ENCODE measurements at regions not wholly inside any gene's neighbourhood (a gene's known extent, or its start where the extent isn't known, plus 50 kb on each side); places are given as distances from the start of the nearest gene placed in this dataset.

DNA sequence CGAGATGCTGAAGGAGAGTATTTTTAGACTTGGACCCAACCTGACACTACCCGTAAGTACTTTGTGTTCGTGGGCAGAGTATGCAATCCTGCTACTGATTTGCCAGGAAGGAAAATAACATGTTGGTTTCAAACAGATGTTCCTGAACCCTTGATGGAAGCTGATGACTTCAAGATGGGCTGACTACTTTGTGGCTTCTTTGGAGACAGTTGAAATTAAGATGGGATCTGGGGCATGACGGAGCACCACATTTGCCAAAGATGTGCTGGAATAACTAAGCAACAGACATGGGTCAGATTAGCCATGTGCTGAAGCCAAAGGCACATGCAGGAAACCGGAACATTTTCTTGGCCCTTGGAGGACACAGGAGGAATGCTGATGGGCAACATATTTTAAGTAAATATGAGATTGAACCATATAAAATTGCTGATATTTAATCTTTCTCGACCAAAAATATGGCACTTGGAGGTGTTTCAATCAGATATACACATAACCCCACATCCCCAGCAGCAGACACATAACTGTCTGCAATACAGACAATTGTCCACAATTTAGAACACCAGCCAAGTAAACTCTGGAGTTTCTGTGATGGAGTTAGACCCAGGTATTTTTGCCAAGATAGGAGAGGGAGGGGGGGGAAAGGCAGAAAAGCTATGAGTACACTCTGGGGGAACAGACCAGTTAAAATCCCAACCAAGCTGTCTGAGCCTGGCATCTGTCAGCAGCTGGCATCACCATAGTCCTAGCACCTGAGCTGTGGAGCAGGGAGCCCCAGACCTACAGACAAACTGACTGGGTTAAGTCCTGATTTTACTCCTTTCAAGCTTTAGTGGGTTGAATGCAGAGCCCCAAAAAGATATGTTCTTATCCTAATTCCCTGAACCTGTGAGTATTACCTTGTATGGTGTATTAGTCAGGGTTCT lies 329.4 kb upstream of the CDH5 start:
- Mint-ChIP-seq H3K4me1 (peaks cover 15% of the 10 kb centered on the region), H3K4me3 (no peak overlapping the region), H3K27me3 (ENCODE audit: low read depth) (peaks cover 17% of the 10 kb centered on the region), H3K36me3 (no peaks in the 10 kb centered on the region), H3K27ac (no peak overlapping the region), H3K9me3 (no peaks in the 10 kb centered on the region)
- ATAC-seq: no peak
- DNase-seq (ENCODE audit: low spot score): no peak
- TF ChIP-seq, protein P1, sequence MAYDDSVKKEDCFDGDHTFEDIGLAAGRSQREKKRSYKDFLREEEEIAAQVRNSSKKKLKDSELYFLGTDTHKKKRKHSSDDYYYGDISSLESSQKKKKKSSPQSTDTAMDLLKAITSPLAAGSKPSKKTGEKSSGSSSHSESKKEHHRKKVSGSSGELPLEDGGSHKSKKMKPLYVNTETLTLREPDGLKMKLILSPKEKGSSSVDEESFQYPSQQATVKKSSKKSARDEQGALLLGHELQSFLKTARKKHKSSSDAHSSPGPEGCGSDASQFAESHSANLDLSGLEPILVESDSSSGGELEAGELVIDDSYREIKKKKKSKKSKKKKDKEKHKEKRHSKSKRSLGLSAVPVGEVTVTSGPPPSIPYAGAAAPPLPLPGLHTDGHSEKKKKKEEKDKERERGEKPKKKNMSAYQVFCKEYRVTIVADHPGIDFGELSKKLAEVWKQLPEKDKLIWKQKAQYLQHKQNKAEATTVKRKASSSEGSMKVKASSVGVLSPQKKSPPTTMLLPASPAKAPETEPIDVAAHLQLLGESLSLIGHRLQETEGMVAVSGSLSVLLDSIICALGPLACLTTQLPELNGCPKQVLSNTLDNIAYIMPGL (CRISPR knock-in tag; IDR thresholded peaks at IDR 0.05): no peak
- CTCF ChIA-PET: no interaction called here
- POLR2A ChIA-PET: no interaction called here

DNA sequence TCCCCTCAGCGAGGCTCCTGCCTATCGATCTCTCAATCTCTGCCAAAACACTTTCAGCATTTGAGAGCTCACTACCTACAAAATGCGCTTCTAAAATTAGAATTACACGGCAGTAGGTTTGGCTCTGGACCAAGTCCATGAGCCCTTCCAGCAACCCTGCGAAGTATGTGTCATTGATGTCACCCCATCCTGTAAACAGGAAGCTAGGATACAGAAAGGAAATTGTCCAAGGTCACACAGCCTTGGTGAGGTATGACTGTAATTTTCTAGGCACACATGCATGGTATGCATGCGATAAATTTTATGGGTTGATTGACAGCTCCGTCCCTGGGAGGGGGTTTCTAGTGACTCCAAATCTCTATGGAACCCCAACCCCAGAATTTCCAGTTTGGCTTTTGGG lies 330.3 kb upstream of the CDH5 start:
- no peak overlapping the region for H3K4me3 Mint-ChIP-seq
- DNase-seq (ENCODE audit: low spot score): no peak
- H3K27me3 Mint-ChIP-seq (ENCODE audit: low read depth): peaks cover 10% of the 10 kb centered on the region
- ChIA-PET CTCF (no interaction called here), POLR2A (no interaction called here)
- H3K4me1 Mint-ChIP-seq: peaks cover 9% of the 10 kb centered on the region
- H3K27ac Mint-ChIP-seq: no peak overlapping the region
- ATAC-seq: no peak
- H3K9me3 Mint-ChIP-seq: no peaks in the 10 kb centered on the region
- H3K36me3 Mint-ChIP-seq: no peaks in the 10 kb centered on the region
- TF ChIP-seq, protein P1 (CRISPR knock-in tag; IDR thresholded peaks at IDR 0.05): no peak
- TF ChIP-seq CREB1 (CRISPR knock-in tag; IDR thresholded peaks at IDR 0.05) (no peak), KAT7 (CRISPR knock-in tag; IDR thresholded peaks at IDR 0.05; ENCODE audit: borderline replicate concordance) (no peak), ATF1 (CRISPR knock-in tag; IDR thresholded peaks at IDR 0.05) (no peak), CBFB (CRISPR knock-in tag; IDR thresholded peaks at IDR 0.05; ENCODE audit: low read depth) (no peak), ZBTB21 (CRISPR knock-in tag; IDR thresholded peaks at IDR 0.05; ENCODE audit: borderline replicate concordance) (no peak), ZNF138 (CRISPR knock-in tag; conservative IDR thresholded peaks at IDR 0.05) (no peak), MYBL2 (CRISPR knock-in tag; IDR thresholded peaks at IDR 0.05) (no peak), IRF2 (CRISPR knock-in tag; IDR thresholded peaks at IDR 0.05; ENCODE audit: borderline replicate concordance, low read depth) (no peak), TEAD4 (CRISPR knock-in tag; IDR thresholded peaks at IDR 0.05) (no peak), ZNF121 (CRISPR knock-in tag; IDR thresholded peaks at IDR 0.05) (no peak), ESRRA (CRISPR knock-in tag; IDR thresholded peaks at IDR 0.05; ENCODE audit: borderline replicate concordance) (no peak)
- TF ChIP-seq, protein P2, sequence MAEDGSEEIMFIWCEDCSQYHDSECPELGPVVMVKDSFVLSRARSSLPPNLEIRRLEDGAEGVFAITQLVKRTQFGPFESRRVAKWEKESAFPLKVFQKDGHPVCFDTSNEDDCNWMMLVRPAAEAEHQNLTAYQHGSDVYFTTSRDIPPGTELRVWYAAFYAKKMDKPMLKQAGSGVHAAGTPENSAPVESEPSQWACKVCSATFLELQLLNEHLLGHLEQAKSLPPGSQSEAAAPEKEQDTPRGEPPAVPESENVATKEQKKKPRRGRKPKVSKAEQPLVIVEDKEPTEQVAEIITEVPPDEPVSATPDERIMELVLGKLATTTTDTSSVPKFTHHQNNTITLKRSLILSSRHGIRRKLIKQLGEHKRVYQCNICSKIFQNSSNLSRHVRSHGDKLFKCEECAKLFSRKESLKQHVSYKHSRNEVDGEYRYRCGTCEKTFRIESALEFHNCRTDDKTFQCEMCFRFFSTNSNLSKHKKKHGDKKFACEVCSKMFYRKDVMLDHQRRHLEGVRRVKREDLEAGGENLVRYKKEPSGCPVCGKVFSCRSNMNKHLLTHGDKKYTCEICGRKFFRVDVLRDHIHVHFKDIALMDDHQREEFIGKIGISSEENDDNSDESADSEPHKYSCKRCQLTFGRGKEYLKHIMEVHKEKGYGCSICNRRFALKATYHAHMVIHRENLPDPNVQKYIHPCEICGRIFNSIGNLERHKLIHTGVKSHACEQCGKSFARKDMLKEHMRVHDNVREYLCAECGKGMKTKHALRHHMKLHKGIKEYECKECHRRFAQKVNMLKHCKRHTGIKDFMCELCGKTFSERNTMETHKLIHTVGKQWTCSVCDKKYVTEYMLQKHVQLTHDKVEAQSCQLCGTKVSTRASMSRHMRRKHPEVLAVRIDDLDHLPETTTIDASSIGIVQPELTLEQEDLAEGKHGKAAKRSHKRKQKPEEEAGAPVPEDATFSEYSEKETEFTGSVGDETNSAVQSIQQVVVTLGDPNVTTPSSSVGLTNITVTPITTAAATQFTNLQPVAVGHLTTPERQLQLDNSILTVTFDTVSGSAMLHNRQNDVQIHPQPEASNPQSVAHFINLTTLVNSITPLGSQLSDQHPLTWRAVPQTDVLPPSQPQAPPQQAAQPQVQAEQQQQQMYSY (CRISPR knock-in tag; IDR thresholded peaks at IDR 0.05): no peak
- TF ChIP-seq, protein P3, sequence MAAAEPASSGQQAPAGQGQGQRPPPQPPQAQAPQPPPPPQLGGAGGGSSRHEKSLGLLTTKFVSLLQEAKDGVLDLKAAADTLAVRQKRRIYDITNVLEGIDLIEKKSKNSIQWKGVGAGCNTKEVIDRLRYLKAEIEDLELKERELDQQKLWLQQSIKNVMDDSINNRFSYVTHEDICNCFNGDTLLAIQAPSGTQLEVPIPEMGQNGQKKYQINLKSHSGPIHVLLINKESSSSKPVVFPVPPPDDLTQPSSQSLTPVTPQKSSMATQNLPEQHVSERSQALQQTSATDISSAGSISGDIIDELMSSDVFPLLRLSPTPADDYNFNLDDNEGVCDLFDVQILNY (CRISPR knock-in tag; IDR thresholded peaks at IDR 0.05): no peak
- TF ChIP-seq, protein P4, sequence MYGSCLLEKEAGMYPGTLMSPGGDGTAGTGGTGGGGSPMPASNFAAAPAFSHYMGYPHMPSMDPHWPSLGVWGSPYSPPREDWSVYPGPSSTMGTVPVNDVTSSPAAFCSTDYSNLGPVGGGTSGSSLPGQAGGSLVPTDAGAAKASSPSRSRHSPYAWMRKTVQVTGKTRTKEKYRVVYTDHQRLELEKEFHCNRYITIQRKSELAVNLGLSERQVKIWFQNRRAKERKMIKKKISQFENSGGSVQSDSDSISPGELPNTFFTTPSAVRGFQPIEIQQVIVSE (CRISPR knock-in tag; IDR thresholded peaks at IDR 0.05; ENCODE audit: borderline replicate concordance): no peak
- TF ChIP-seq, protein P5, sequence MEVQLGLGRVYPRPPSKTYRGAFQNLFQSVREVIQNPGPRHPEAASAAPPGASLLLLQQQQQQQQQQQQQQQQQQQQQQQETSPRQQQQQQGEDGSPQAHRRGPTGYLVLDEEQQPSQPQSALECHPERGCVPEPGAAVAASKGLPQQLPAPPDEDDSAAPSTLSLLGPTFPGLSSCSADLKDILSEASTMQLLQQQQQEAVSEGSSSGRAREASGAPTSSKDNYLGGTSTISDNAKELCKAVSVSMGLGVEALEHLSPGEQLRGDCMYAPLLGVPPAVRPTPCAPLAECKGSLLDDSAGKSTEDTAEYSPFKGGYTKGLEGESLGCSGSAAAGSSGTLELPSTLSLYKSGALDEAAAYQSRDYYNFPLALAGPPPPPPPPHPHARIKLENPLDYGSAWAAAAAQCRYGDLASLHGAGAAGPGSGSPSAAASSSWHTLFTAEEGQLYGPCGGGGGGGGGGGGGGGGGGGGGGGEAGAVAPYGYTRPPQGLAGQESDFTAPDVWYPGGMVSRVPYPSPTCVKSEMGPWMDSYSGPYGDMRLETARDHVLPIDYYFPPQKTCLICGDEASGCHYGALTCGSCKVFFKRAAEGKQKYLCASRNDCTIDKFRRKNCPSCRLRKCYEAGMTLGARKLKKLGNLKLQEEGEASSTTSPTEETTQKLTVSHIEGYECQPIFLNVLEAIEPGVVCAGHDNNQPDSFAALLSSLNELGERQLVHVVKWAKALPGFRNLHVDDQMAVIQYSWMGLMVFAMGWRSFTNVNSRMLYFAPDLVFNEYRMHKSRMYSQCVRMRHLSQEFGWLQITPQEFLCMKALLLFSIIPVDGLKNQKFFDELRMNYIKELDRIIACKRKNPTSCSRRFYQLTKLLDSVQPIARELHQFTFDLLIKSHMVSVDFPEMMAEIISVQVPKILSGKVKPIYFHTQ (CRISPR knock-in tag; IDR thresholded peaks at IDR 0.05): no peak
- TF ChIP-seq, protein P6, sequence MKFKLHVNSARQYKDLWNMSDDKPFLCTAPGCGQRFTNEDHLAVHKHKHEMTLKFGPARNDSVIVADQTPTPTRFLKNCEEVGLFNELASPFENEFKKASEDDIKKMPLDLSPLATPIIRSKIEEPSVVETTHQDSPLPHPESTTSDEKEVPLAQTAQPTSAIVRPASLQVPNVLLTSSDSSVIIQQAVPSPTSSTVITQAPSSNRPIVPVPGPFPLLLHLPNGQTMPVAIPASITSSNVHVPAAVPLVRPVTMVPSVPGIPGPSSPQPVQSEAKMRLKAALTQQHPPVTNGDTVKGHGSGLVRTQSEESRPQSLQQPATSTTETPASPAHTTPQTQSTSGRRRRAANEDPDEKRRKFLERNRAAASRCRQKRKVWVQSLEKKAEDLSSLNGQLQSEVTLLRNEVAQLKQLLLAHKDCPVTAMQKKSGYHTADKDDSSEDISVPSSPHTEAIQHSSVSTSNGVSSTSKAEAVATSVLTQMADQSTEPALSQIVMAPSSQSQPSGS (CRISPR knock-in tag; IDR thresholded peaks at IDR 0.05; ENCODE audit: borderline replicate concordance, low read depth): no peak

Measured in WTC11 (cell line).